HL-60 (cell line): ENCODE measurements at regions not wholly inside any gene's neighbourhood (a gene's known extent, or its start where the extent isn't known, plus 50 kb on each side); places are given as distances from the start of the nearest gene placed in this dataset.

Experiments
- GABPA ChIP-seq: IDR thresholded peaks from 2 replicates; pipeline ENCODE4 v1.6.1; 2012; ENCODE audit warnings: low read depth
- POLR2AphosphoS5 ChIP-seq: IDR thresholded peaks from 2 replicates; pipeline ENCODE4 v1.6.1; 2012; ENCODE audit warnings: low read depth
- SPI1 ChIP-seq: IDR thresholded peaks from 2 replicates; pipeline ENCODE4 v1.6.1; 2012; ENCODE audit warnings: low read depth, mild to moderate bottlenecking, borderline replicate concordance
- TF ChIP-seq, protein P1 (sequence below): IDR thresholded peaks from one replicate; pipeline ENCODE4 v1.5.1; 2011; ENCODE audit warnings: low read length, control low read depth, inconsistent platforms; ENCODE audit not compliant: insufficient read depth
- TF ChIP-seq, protein P2 (sequence below): IDR thresholded peaks from 2 replicates; pipeline ENCODE4 v1.6.1; 2012; ENCODE audit warnings: low read depth; ENCODE audit not compliant: insufficient replicate concordance

DNA sequence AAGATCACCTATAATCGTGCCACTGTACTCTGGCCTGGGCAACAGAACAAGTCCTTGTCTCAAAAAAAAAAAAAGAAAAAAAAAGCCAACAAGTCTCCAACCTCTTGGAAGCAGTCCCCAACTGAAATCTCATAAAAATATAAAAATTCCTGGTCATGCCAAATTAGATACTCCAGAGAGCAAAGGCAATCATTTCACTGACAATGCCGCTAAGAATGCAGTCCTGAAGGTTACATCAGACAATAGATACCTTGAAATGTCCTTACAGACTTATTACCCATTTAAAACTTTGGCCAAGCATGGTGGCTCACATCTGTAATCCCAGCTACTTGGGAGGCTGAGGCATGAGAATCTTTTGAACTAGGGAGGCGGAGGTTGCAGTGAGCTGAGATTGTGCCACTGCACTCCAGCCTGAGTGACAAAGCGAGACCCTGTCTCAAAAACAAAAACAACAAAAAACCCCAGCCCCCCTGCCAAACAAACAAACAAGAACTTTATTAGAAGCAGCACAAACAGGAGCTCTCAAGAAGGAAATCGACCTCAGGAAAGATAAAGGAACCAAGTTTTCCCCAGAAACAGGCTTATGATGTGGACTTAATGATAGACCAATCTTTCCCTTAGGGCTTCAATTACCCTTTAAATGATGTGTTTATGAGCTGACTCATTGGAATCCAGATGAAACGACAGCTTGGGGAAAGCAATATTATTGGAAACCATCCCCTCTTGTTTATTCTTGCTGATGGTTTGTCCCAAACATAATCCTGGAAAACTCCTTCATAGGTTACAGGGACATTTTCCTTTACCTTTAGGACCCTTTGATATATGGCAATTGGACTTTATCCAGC is 53.1 kb upstream of the XCR1 start:
- TF ChIP-seq, protein P1, sequence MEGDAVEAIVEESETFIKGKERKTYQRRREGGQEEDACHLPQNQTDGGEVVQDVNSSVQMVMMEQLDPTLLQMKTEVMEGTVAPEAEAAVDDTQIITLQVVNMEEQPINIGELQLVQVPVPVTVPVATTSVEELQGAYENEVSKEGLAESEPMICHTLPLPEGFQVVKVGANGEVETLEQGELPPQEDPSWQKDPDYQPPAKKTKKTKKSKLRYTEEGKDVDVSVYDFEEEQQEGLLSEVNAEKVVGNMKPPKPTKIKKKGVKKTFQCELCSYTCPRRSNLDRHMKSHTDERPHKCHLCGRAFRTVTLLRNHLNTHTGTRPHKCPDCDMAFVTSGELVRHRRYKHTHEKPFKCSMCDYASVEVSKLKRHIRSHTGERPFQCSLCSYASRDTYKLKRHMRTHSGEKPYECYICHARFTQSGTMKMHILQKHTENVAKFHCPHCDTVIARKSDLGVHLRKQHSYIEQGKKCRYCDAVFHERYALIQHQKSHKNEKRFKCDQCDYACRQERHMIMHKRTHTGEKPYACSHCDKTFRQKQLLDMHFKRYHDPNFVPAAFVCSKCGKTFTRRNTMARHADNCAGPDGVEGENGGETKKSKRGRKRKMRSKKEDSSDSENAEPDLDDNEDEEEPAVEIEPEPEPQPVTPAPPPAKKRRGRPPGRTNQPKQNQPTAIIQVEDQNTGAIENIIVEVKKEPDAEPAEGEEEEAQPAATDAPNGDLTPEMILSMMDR: no peak
- TF ChIP-seq POLR2AphosphoS5: no peak
- no peak for TF ChIP-seq GABPA
- TF ChIP-seq, protein P2, sequence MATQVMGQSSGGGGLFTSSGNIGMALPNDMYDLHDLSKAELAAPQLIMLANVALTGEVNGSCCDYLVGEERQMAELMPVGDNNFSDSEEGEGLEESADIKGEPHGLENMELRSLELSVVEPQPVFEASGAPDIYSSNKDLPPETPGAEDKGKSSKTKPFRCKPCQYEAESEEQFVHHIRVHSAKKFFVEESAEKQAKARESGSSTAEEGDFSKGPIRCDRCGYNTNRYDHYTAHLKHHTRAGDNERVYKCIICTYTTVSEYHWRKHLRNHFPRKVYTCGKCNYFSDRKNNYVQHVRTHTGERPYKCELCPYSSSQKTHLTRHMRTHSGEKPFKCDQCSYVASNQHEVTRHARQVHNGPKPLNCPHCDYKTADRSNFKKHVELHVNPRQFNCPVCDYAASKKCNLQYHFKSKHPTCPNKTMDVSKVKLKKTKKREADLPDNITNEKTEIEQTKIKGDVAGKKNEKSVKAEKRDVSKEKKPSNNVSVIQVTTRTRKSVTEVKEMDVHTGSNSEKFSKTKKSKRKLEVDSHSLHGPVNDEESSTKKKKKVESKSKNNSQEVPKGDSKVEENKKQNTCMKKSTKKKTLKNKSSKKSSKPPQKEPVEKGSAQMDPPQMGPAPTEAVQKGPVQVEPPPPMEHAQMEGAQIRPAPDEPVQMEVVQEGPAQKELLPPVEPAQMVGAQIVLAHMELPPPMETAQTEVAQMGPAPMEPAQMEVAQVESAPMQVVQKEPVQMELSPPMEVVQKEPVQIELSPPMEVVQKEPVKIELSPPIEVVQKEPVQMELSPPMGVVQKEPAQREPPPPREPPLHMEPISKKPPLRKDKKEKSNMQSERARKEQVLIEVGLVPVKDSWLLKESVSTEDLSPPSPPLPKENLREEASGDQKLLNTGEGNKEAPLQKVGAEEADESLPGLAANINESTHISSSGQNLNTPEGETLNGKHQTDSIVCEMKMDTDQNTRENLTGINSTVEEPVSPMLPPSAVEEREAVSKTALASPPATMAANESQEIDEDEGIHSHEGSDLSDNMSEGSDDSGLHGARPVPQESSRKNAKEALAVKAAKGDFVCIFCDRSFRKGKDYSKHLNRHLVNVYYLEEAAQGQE: no peak
- TF ChIP-seq SPI1: no peak
